ENCODE measurements at regions not wholly inside any gene's neighbourhood (a gene's known extent, or its start where the extent isn't known, plus 50 kb on each side); places are given as distances from the start of the nearest gene placed in this dataset.

GRCh38 chr6:18668994-18669393 lies 281.8 kb downstream of the RNF144B start:
- H3K36me3 Mint-ChIP-seq (ENCODE audit: low read depth): no peaks in the 10 kb centered on the region
- no peaks in the 10 kb centered on the region for H3K9me3 Mint-ChIP-seq
- Histone ChIP-seq H3K27me3 (ENCODE audit: control insufficient read depth, insufficient read depth, low read length, poor library complexity, severe bottlenecking) (no peaks in the 10 kb centered on the region), H3K9ac (ENCODE audit: extremely low read depth, low read length, poor library complexity, severe bottlenecking) (no peak overlapping the region), H3K4me1 (ENCODE audit: control insufficient read depth, insufficient read depth, low read length) (no peaks in the 10 kb centered on the region), H3K4me3 (ENCODE audit: low read length) (no peak overlapping the region), H3K27ac (ENCODE audit: low read depth, low read length) (no peak overlapping the region), H3K36me3 (ENCODE audit: control insufficient read depth, insufficient read depth, low read length) (no peaks in the 10 kb centered on the region), H3K9me3 (ENCODE audit: control insufficient read depth, low read length) (no peaks in the 10 kb centered on the region)
- no peaks in the 10 kb centered on the region for H3K4me1 Mint-ChIP-seq
- TF ChIP-seq, protein P1, sequence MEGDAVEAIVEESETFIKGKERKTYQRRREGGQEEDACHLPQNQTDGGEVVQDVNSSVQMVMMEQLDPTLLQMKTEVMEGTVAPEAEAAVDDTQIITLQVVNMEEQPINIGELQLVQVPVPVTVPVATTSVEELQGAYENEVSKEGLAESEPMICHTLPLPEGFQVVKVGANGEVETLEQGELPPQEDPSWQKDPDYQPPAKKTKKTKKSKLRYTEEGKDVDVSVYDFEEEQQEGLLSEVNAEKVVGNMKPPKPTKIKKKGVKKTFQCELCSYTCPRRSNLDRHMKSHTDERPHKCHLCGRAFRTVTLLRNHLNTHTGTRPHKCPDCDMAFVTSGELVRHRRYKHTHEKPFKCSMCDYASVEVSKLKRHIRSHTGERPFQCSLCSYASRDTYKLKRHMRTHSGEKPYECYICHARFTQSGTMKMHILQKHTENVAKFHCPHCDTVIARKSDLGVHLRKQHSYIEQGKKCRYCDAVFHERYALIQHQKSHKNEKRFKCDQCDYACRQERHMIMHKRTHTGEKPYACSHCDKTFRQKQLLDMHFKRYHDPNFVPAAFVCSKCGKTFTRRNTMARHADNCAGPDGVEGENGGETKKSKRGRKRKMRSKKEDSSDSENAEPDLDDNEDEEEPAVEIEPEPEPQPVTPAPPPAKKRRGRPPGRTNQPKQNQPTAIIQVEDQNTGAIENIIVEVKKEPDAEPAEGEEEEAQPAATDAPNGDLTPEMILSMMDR (conservative IDR thresholded peaks at IDR 0.05): no peak
- DNase-seq: no peak
- no peak overlapping the region for H3K4me3 Mint-ChIP-seq
- H3K27ac Mint-ChIP-seq: no peak overlapping the region
- no peaks in the 10 kb centered on the region for H3K27me3 Mint-ChIP-seq (ENCODE audit: insufficient read depth)
- WGBS, 2 experiments (ENCODE audit: insufficient coverage in 1 of 2, insufficient read length in 1 of 2): 85 to 100% methylated on average over 1 to 3 of the region's 3 CpGs

DNA sequence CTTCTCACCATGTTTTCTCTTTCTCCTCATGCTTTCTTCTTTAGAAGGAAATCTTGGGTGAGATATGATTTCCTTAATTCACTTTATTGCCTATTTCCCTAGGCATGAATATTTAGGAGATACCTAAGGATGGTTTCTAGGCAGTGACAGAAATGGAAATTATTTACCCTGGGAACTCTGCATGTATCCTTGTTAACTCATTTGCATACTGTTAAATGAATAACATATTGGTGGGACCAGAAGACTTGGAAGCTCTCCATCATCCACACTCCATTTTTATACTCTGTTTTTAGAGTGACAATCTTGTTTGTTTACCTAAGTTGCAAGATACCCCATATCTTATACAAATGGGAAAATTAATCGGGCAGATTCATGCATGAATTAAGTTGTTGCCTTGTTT lies 285.7 kb downstream of the RNF144B start:
- H3K4me3 Mint-ChIP-seq: no peak overlapping the region
- Histone ChIP-seq H3K9me3 (ENCODE audit: control insufficient read depth, low read length) (no peaks in the 10 kb centered on the region), H3K9ac (ENCODE audit: extremely low read depth, low read length, poor library complexity, severe bottlenecking) (no peak overlapping the region), H3K4me1 (ENCODE audit: control insufficient read depth, insufficient read depth, low read length) (no peaks in the 10 kb centered on the region), H3K36me3 (ENCODE audit: control insufficient read depth, insufficient read depth, low read length) (no peaks in the 10 kb centered on the region), H3K27me3 (ENCODE audit: control insufficient read depth, insufficient read depth, low read length, poor library complexity, severe bottlenecking) (no peaks in the 10 kb centered on the region), H3K27ac (ENCODE audit: low read depth, low read length) (no peak overlapping the region), H3K4me3 (ENCODE audit: low read length) (no peak overlapping the region)
- DNase-seq: no peak
- no peaks in the 10 kb centered on the region for H3K27me3 Mint-ChIP-seq (ENCODE audit: insufficient read depth)
- no peaks in the 10 kb centered on the region for H3K36me3 Mint-ChIP-seq (ENCODE audit: low read depth)
- TF ChIP-seq, protein P1 (conservative IDR thresholded peaks at IDR 0.05): no peak
- no peaks in the 10 kb centered on the region for H3K4me1 Mint-ChIP-seq
- H3K27ac Mint-ChIP-seq: no peak overlapping the region
- H3K9me3 Mint-ChIP-seq: no peaks in the 10 kb centered on the region
- WGBS, 2 experiments (ENCODE audit: insufficient coverage in 1 of 2, insufficient read length in 1 of 2): 83% methylated on average over 1 of the region's 1 CpG; no CpG with 5 or more reads in 1 of the 2 experiments

GRCh38 chr6:18674346-18674745 lies 287.2 kb downstream of the RNF144B start:
- Mint-ChIP-seq H3K4me1 (no peaks in the 10 kb centered on the region), H3K27ac (no peak overlapping the region), H3K36me3 (ENCODE audit: low read depth) (no peaks in the 10 kb centered on the region), H3K4me3 (no peak overlapping the region), H3K27me3 (ENCODE audit: insufficient read depth) (no peaks in the 10 kb centered on the region), H3K9me3 (no peaks in the 10 kb centered on the region)
- Histone ChIP-seq H3K36me3 (ENCODE audit: control insufficient read depth, insufficient read depth, low read length) (no peaks in the 10 kb centered on the region), H3K27me3 (ENCODE audit: control insufficient read depth, insufficient read depth, low read length, poor library complexity, severe bottlenecking) (no peaks in the 10 kb centered on the region), H3K9ac (ENCODE audit: extremely low read depth, low read length, poor library complexity, severe bottlenecking) (no peak overlapping the region), H3K9me3 (ENCODE audit: control insufficient read depth, low read length) (no peaks in the 10 kb centered on the region), H3K27ac (ENCODE audit: low read depth, low read length) (no peak overlapping the region), H3K4me3 (ENCODE audit: low read length) (no peak overlapping the region), H3K4me1 (ENCODE audit: control insufficient read depth, insufficient read depth, low read length) (no peaks in the 10 kb centered on the region)
- TF ChIP-seq, protein P1 (conservative IDR thresholded peaks at IDR 0.05): no peak
- DNase-seq: no peak

Measured in endodermal cell (in vitro differentiated cells).